ENCODE measurements at regions not wholly inside any gene's neighbourhood (a gene's known extent, or its start where the extent isn't known, plus 50 kb on each side); places are given as distances from the start of the nearest gene placed in this dataset.

- no peak for FAIRE-seq
Observed at GRCh38 chr15:61524086-61524485, 295.0 kb upstream of the RORA start.

GRCh38 chr15:61522411-61522810, 293.3 kb upstream of the RORA start:
- FAIRE-seq, result no peak

- FAIRE-seq, result no peak
Observed at GRCh38 chr15:61521953-61522352, 292.9 kb upstream of the RORA start.

GRCh38 chr15:61519296-61519695, 290.2 kb upstream of the RORA start:
- FAIRE-seq, result no peak

GRCh38 chr15:61518191-61518950, 289.3 kb upstream of the RORA start:
- no peak for FAIRE-seq

- FAIRE-seq, result no peak
Observed at GRCh38 chr15:61517776-61518175, 288.7 kb upstream of the RORA start.

- FAIRE-seq, result no peak
Observed at GRCh38 chr15:61517335-61517734, 288.2 kb upstream of the RORA start.

GRCh38 chr15:61511756-61512155, 282.7 kb upstream of the RORA start:
- no peak for FAIRE-seq

GRCh38 chr15:61511089-61511488, 282.0 kb upstream of the RORA start:
- FAIRE-seq, result no peak

- no peak for FAIRE-seq
Observed at GRCh38 chr15:61509327-61509840, 280.3 kb upstream of the RORA start.

- no peak for FAIRE-seq
Observed at GRCh38 chr15:61503383-61503969, 274.4 kb upstream of the RORA start.

GRCh38 chr15:61501815-61502389, 272.8 kb upstream of the RORA start:
- no peak for FAIRE-seq

GRCh38 chr15:61500951-61501620, 272.0 kb upstream of the RORA start:
- no peak for FAIRE-seq

GRCh38 chr15:61500523-61500922, 271.4 kb upstream of the RORA start:
- FAIRE-seq, result no peak

GRCh38 chr15:61499376-61499775, 270.3 kb upstream of the RORA start:
- no peak for FAIRE-seq

GRCh38 chr15:61489571-61489970, 260.5 kb upstream of the RORA start:
- FAIRE-seq, result no peak

- FAIRE-seq, result no peak
Observed at GRCh38 chr15:61483599-61483998, 254.5 kb upstream of the RORA start.

GRCh38 chr15:61481886-61482285, 252.8 kb upstream of the RORA start:
- FAIRE-seq, result no peak

GRCh38 chr15:61480863-61481262, 251.8 kb upstream of the RORA start:
- no peak for FAIRE-seq

GRCh38 chr15:61480295-61480694, 251.2 kb upstream of the RORA start:
- FAIRE-seq, result no peak

GRCh38 chr15:61479613-61480012, 250.5 kb upstream of the RORA start:
- FAIRE-seq, result no peak

- FAIRE-seq, result no peak
Observed at GRCh38 chr15:61476741-61477140, 247.6 kb upstream of the RORA start.

GRCh38 chr15:61474796-61475195, 245.7 kb upstream of the RORA start:
- no peak for FAIRE-seq

- FAIRE-seq, result no peak
Observed at GRCh38 chr15:61467823-61468222, 238.7 kb upstream of the RORA start.

Measured in islet of Langerhans (tissue), 1 donor.